Sigmoid colon (tissue), 4 donors: ENCODE measurements at regions not wholly inside any gene's neighbourhood (a gene's known extent, or its start where the extent isn't known, plus 50 kb on each side); places are given as distances from the start of the nearest gene placed in this dataset.

Experiments
- CTCF ChIP-seq, 4 experiments: fragments of 450-650 bp in 3 of 4; fragments of 200-600 bp in 1 of 4; IDR thresholded peaks; one replicate each; pipeline ENCODE4 v1.5.1; 2016 to 2019; ENCODE audit warnings: antibody characterized with exemption in 4 of 4, mild to moderate bottlenecking in 3 of 4, moderate library complexity in 2 of 4
- EP300 ChIP-seq, 4 donors: sonication (generic); formaldehyde crosslinking; IDR thresholded peaks; one replicate each; pipeline ENCODE4 v1.6.1; 2017; ENCODE audit warnings: antibody characterized with exemption in 4 of 4
- POLR2A ChIP-seq, 2 donors: fragments of 450-650 bp; IDR thresholded peaks; one replicate each; pipeline ENCODE4 v1.6.1; 2016; ENCODE audit warnings: antibody characterized with exemption in 2 of 2, mild to moderate bottlenecking in 2 of 2, moderate library complexity in 2 of 2
- POLR2AphosphoS5 ChIP-seq, 4 donors: sonication (generic); formaldehyde crosslinking; IDR thresholded peaks; one replicate each; pipeline ENCODE4 v1.6.1; 2017; ENCODE audit warnings: antibody characterized with exemption in 4 of 4

DNA sequence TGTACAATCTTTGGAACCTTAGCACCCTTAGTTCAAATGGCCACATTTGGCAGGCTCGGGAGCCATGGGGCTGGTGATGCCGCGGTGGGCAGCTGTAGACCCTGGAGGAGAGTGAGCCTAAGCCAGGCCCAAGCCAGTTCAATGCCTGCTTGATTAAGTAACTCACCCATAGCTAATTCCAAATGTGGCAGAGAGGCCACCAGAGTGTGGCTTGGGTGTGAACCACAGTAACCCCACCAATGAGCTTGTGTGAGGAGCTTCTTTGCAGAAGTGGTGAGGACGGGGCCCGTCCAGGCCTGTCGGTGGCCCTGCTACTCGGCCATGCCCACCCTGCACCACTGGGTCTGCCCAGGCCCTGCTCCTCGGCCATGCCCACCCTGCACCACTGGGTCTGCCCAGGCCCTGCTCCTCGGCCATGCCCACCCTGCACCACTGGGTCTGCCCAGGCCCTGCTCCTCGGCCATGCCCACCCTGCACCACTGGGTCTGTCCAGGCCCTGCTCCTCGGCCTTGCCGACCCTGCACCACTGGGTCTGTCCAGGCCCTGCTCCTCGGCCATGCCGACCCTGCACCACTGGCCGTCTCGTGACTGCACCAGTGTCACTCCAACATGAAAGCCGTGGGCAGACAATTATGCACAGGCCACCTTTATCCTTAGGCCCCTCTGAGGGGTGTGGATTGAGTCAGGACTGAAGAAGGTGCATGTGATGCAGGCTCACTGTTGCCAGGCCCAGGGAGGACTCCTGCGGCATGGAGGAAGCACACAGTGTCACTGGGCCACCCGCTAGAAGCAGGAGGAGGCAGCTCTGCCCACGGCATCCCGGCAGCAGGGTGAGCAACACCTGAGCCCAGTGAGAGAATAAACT, 75.4 kb downstream of the MRPL36 start:
- TF ChIP-seq CTCF (IDR thresholded peaks at IDR 0.05): no peak
- no peak for TF ChIP-seq EP300 (IDR thresholded peaks at IDR 0.05)
- TF ChIP-seq POLR2A (IDR thresholded peaks at IDR 0.05): no peak
- no peak for TF ChIP-seq POLR2AphosphoS5 (IDR thresholded peaks at IDR 0.05)
